PC-3 (cell line): ENCODE measurements at regions not wholly inside any gene's neighbourhood (a gene's known extent, or its start where the extent isn't known, plus 50 kb on each side); places are given as distances from the start of the nearest gene placed in this dataset.

Experiments used
- ATAC-seq: fragments of 200-7000 bp; cut with Tn5 transposase; 2 replicates; pipeline ENCODE4 v1.9.1; 2020; ENCODE audit warnings: mild to moderate bottlenecking, moderate library complexity
- BruUV-seq: library from RNA; stranded (reverse); fragments of 400-500 nt; replicated peaks from 2 replicates; lab custom pipeline; 2021; lab: Mats Ljungman, UMichigan
- CTCF ChIA-PET: fragments of 300-600 bp; sonication (Branson Sonifier 250); formaldehyde crosslinking; loops from one replicate; lab custom pipeline; 2022; ENCODE audit warnings: antibody characterized with exemption; lab: Charles Lee
- POLR2A ChIA-PET: fragments of 300-600 bp; sonication (Branson Sonifier 250); formaldehyde crosslinking; loops from one replicate; lab custom pipeline; 2022; ENCODE audit warnings: antibody characterized with exemption; ENCODE audit not compliant: unreplicated experiment; lab: Charles Lee
- DNase-seq: peaks from one replicate; pipeline ENCODE4 v3.0.0-alpha.2; 2015
- H2AFZ ChIP-seq: fragments of 300-600 bp; sonication (generic); 2 replicates; pipeline ENCODE4 v1.6.0; 2016; ENCODE audit warnings: antibody characterized with exemption, low read length
- H3F3A ChIP-seq: fragments of 300-600 bp; sonication (generic); one replicate; pipeline ENCODE4 v1.6.0; 2017; ENCODE audit warnings: antibody characterized with exemption, low read length, control low read depth, mild to moderate bottlenecking; ENCODE audit not compliant: unreplicated experiment
- H3K27ac ChIP-seq: fragments of 300-600 bp; sonication (generic); 2 replicates; pipeline ENCODE4 v1.5.1; 2016; ENCODE audit warnings: mild to moderate bottlenecking, low read length
- H3K27me3 ChIP-seq: fragments of 300-600 bp; sonication (generic); 2 replicates; pipeline ENCODE4 v1.6.1; 2016; ENCODE audit warnings: low read length, mixed read lengths
- H3K36me3 ChIP-seq: fragments of 300-600 bp; sonication (generic); 2 replicates; pipeline ENCODE4 v1.6.1; 2016; ENCODE audit warnings: low read depth, mixed run types, low read length, mixed read lengths
- H3K4me1 ChIP-seq: fragments of 300-600 bp; sonication (generic); 2 replicates; pipeline ENCODE4 v1.5.1; 2016; ENCODE audit warnings: low read length; ENCODE audit not compliant: insufficient read depth
- H3K4me2 ChIP-seq: fragments of 300-600 bp; sonication (generic); 2 replicates; pipeline ENCODE4 v1.6.0; 2016; ENCODE audit warnings: low read length
- H3K4me3 ChIP-seq: fragments of 300-600 bp; sonication (generic); 2 replicates; pipeline ENCODE4 v1.5.1; 2016; ENCODE audit warnings: mild to moderate bottlenecking, low read length, mixed read lengths
- H3K79me2 ChIP-seq: fragments of 300-600 bp; sonication (generic); 2 replicates; pipeline ENCODE4 v1.6.1; 2017; ENCODE audit warnings: low read length, mixed read lengths
- H3K9ac ChIP-seq: fragments of 300-600 bp; sonication (generic); 2 replicates; pipeline ENCODE4 v1.6.0; 2016; ENCODE audit warnings: mild to moderate bottlenecking, low read length
- H3K9me2 ChIP-seq: fragments of 300-600 bp; sonication (generic); replicated peaks from 2 replicates; pipeline ENCODE4 v1.6.1; 2016; ENCODE audit warnings: mixed run types, low read length, mixed read lengths
- H3K9me3 ChIP-seq: fragments of 300-600 bp; sonication (generic); 2 replicates; pipeline ENCODE4 v1.6.1; 2016; ENCODE audit warnings: low read length, mixed read lengths
- H4K20me1 ChIP-seq: fragments of 300-600 bp; sonication (generic); 2 replicates; pipeline ENCODE4 v1.6.1; 2016; ENCODE audit warnings: low read length, mixed read lengths
- EZH2 ChIP-seq: fragments of 300-600 bp; sonication (generic); IDR thresholded peaks from one replicate; pipeline ENCODE4 v1.6.1; 2017; ENCODE audit warnings: antibody characterized with exemption, mild to moderate bottlenecking, low read length; ENCODE audit not compliant: unreplicated experiment
- EZH2phosphoT487 ChIP-seq: fragments of 300-600 bp; sonication (generic); IDR thresholded peaks from 2 replicates; pipeline ENCODE4 v1.6.1; 2018; ENCODE audit warnings: mild to moderate bottlenecking, antibody characterized with exemption, low read length, borderline replicate concordance
- intact Hi-C: fragments of 100-400 bp; cut with micrococcal nuclease; formaldehyde crosslinking; loops from 2 replicates; pipeline ENCODE4 v1.9.0; 2023
- TF ChIP-seq, protein P1 (sequence below): fragments of 300-600 bp; sonication (generic); conservative IDR thresholded peaks from 2 replicates; pipeline ENCODE4 v1.5.1; 2017; ENCODE audit warnings: antibody characterized with exemption, low read depth, mild to moderate bottlenecking, low read length

DNA sequence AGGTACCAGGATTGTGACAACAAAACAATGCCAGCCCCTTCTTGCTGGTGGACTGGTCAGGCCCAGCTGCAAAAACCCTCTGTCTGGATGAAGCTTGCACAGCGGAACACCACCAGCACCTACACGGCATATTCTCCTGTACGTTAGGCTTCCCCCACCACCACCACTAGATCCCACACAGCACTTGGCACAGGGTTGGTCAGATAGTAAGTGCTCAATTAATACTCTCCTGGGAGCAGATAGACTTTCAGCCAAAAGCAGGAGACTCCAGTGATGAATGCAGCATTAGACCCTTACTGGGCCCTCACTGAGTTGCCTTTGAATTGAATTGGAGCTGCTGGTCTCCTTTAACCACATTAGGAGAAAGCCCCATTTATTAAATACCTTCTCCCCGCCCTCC is 97.9 kb downstream of the CPN2 start:
- Histone ChIP-seq H4K20me1 (no peaks in the 10 kb centered on the region), H3K9ac (no peak overlapping the region), H3K79me2 (no peaks in the 10 kb centered on the region), H3K27ac (no peak overlapping the region), H3K4me2 (no peak overlapping the region), H3K9me2 (no peaks in the 10 kb centered on the region), H3K9me3 (no peaks in the 10 kb centered on the region), H3K36me3 (no peaks in the 10 kb centered on the region), H3K4me3 (no peak overlapping the region), H3K27me3 (no peaks in the 10 kb centered on the region), H3F3A (no peaks in the 10 kb centered on the region), H3K4me1 (no peaks in the 10 kb centered on the region), H2AFZ (no peak overlapping the region)
- TF ChIP-seq EZH2 (no peak), EZH2phosphoT487 (no peak)
- TF ChIP-seq, protein P1, sequence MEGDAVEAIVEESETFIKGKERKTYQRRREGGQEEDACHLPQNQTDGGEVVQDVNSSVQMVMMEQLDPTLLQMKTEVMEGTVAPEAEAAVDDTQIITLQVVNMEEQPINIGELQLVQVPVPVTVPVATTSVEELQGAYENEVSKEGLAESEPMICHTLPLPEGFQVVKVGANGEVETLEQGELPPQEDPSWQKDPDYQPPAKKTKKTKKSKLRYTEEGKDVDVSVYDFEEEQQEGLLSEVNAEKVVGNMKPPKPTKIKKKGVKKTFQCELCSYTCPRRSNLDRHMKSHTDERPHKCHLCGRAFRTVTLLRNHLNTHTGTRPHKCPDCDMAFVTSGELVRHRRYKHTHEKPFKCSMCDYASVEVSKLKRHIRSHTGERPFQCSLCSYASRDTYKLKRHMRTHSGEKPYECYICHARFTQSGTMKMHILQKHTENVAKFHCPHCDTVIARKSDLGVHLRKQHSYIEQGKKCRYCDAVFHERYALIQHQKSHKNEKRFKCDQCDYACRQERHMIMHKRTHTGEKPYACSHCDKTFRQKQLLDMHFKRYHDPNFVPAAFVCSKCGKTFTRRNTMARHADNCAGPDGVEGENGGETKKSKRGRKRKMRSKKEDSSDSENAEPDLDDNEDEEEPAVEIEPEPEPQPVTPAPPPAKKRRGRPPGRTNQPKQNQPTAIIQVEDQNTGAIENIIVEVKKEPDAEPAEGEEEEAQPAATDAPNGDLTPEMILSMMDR: no peak
- POLR2A ChIA-PET: no interaction called here
- ATAC-seq: no peak
- no peak for DNase-seq
- intact Hi-C loops: no loop called here
- no TSS peak for BruUV-seq
- CTCF ChIA-PET: no interaction called here

DNA sequence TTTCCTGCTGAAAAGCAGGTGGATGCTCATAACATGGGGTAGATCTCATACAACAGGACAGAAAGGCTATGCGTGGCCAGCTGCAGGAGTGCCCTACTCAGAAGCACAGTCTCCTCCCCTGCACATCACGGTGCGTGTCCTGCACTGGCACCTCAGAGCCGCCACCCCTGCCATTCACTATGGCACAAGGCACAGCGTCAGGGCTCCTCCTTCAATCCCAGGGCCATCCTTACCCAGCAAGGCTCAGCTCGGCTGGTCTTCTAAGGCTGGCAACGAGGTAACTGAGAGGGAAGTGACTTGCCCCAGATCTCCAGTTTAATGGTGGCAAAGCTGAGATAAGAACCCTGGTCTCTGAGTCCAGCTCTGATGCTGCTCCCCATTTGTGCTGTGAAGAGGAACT is 97.1 kb downstream of the CPN2 start:
- CTCF ChIA-PET: no interaction called here

DNA sequence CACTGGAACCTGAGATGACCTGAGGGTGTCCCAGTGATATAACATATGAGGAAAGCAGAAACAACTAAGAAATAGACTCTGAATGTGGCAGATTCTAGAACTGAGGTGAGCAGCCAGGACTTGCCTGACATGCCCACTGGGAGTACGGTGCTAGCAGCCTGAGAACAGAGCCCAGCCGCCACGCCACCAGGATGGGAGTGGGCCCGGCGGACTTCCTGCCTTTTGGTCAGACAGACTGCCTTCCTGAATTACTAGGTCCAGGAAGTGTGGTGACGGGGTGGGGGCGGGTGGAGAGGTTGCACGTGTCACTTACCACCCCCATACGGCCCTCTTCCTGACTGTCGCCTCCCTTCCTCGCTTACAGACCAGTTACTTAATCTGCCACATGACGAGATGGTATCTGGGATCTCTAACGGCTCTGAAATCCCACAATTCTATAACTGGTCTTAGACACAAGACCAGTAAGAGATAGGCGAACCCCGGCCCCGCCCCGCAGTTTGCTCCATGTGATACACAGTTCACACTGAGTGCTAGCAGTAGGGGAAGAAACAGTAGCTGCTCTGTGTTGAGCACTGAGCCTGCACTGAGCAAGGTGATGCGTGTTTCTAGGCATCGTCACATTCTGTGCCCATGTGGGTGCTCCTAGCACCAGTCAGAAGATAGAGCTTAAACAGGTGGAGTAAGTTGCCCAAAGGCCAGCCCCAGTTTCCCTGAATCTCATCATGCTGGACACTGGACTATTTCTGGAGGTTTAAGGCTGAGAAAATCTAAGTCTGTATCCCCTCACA is 95.7 kb downstream of the CPN2 start:
- Histone ChIP-seq H3K9me2 (no peaks in the 10 kb centered on the region), H3K9ac (no peak overlapping the region), H3K4me2 (no peak overlapping the region), H4K20me1 (no peaks in the 10 kb centered on the region), H3F3A (no peaks in the 10 kb centered on the region), H3K27ac (no peak overlapping the region), H2AFZ (no peak overlapping the region), H3K27me3 (no peaks in the 10 kb centered on the region), H3K4me1 (no peaks in the 10 kb centered on the region), H3K9me3 (no peaks in the 10 kb centered on the region), H3K36me3 (no peaks in the 10 kb centered on the region), H3K4me3 (no peak overlapping the region), H3K79me2 (no peaks in the 10 kb centered on the region)
- ChIA-PET POLR2A (no interaction called here), CTCF (no interaction called here)
- intact Hi-C loops: no loop called here
- ATAC-seq (no peak; the same call in 1 of the 2 replicates), DNase-seq (no peak)
- TF ChIP-seq EZH2 (no peak), EZH2phosphoT487 (no peak)
- TF ChIP-seq, protein P1: no peak
- no TSS peak for BruUV-seq

More for the DNA sequence above, 97.1 kb downstream of the CPN2 start:
- intact Hi-C loops: no loop called here
- H3K4me3 ChIP-seq: no peak overlapping the region
- no TSS peak for BruUV-seq
- H3K4me1 ChIP-seq: no peaks in the 10 kb centered on the region
- H3F3A ChIP-seq: no peaks in the 10 kb centered on the region
- no peak overlapping the region for H2AFZ ChIP-seq
- no peaks in the 10 kb centered on the region for H4K20me1 ChIP-seq
- H3K27me3 ChIP-seq: no peaks in the 10 kb centered on the region
- no peaks in the 10 kb centered on the region for H3K36me3 ChIP-seq
- ATAC-seq (no peak), DNase-seq (no peak)
- H3K9ac ChIP-seq: no peak overlapping the region
- no peak overlapping the region for H3K27ac ChIP-seq
- H3K9me2 ChIP-seq: no peaks in the 10 kb centered on the region
- TF ChIP-seq, protein P1: no peak
- POLR2A ChIA-PET: no interaction called here
- H3K79me2 ChIP-seq: no peaks in the 10 kb centered on the region
- no peaks in the 10 kb centered on the region for H3K9me3 ChIP-seq
- no peak overlapping the region for H3K4me2 ChIP-seq
